PC-9 (cell line): ENCODE measurements at regions not wholly inside any gene's neighbourhood (a gene's known extent, or its start where the extent isn't known, plus 50 kb on each side); places are given as distances from the start of the nearest gene placed in this dataset.

Experiments
- BruUV-seq: library from RNA; stranded (reverse); fragments of 400-500 nt; replicated peaks from 2 replicates; lab custom pipeline; 2021; lab: Mats Ljungman, UMichigan
- CTCF ChIA-PET: fragments of 300-600 bp; sonication (Branson Sonifier 250); formaldehyde crosslinking; loops from one replicate; lab custom pipeline; 2022; ENCODE audit warnings: antibody characterized with exemption; lab: Charles Lee
- POLR2A ChIA-PET: fragments of 300-600 bp; sonication (Branson Sonifier 250); formaldehyde crosslinking; loops from one replicate; lab custom pipeline; 2022; ENCODE audit warnings: antibody characterized with exemption; ENCODE audit not compliant: unreplicated experiment; lab: Charles Lee
- DNase-seq, 2 experiments: peaks; one replicate each; pipeline versions ENCODE4 v3.0.0 to v3.0.0-alpha.2; 2015 to 2022; ENCODE audit warnings: mixed read lengths in 1 of 2
- H2AFZ ChIP-seq: fragments of 200-600 bp; sonication (generic); 2 replicates; pipeline ENCODE4 v1.8.1; 2017; ENCODE audit warnings: antibody characterized with exemption
- H3F3A ChIP-seq: fragments of 200-600 bp; sonication (generic); 2 replicates; pipeline ENCODE4 v1.8.1; 2017; ENCODE audit warnings: antibody characterized with exemption, mild to moderate bottlenecking, low read depth; ENCODE audit not compliant: insufficient read depth
- H3K27ac ChIP-seq: fragments of 200-600 bp; sonication (generic); 2 replicates; pipeline ENCODE4 v1.6.1; 2016; ENCODE audit warnings: mixed run types
- H3K27me3 ChIP-seq: fragments of 200-600 bp; sonication (generic); 2 replicates; pipeline ENCODE4 v1.6.1; 2016; ENCODE audit warnings: low read depth, mixed run types; ENCODE audit not compliant: insufficient read depth
- H3K36me3 ChIP-seq: fragments of 200-600 bp; sonication (generic); 2 replicates; pipeline ENCODE4 v1.6.1; 2016; ENCODE audit warnings: low read depth, mixed run types
- H3K4me1 ChIP-seq: fragments of 200-600 bp; sonication (generic); replicated peaks from 2 replicates; pipeline ENCODE4 v1.6.1; 2016; ENCODE audit warnings: mixed run types; ENCODE audit not compliant: insufficient read depth
- H3K4me2 ChIP-seq: fragments of 200-600 bp; sonication (generic); 2 replicates; pipeline ENCODE4 v1.6.1; 2017; ENCODE audit warnings: mixed run types
- H3K4me3 ChIP-seq: fragments of 200-600 bp; sonication (generic); 2 replicates; pipeline ENCODE4 v1.6.1; 2016; ENCODE audit warnings: mixed run types
- H3K79me2 ChIP-seq: fragments of 200-600 bp; sonication (generic); 2 replicates; pipeline ENCODE4 v1.6.1; 2017; ENCODE audit warnings: low read depth, mixed run types
- H3K9me2 ChIP-seq: fragments of 200-600 bp; sonication (generic); 2 replicates; pipeline ENCODE4 v1.8.1; 2017; ENCODE audit warnings: mild to moderate bottlenecking; ENCODE audit not compliant: insufficient read depth
- H3K9me3 ChIP-seq: fragments of 200-600 bp; sonication (generic); 2 replicates; pipeline ENCODE4 v1.8.1; 2016; ENCODE audit warnings: low read depth; ENCODE audit not compliant: insufficient read depth
- H4K20me1 ChIP-seq: fragments of 200-600 bp; sonication (generic); 2 replicates; pipeline ENCODE4 v1.8.1; 2017; ENCODE audit not compliant: insufficient read depth
- CTCF ChIP-seq: fragments of 200-600 bp; sonication (generic); conservative IDR thresholded peaks from 2 replicates; pipeline ENCODE4 v1.6.1; 2017; ENCODE audit warnings: mixed run types, antibody characterized with exemption, mild to moderate bottlenecking, moderate library complexity
- EZH2 ChIP-seq: fragments of 200-600 bp; sonication (generic); IDR thresholded peaks from 2 replicates; pipeline ENCODE4 v1.8.0; 2017; ENCODE audit warnings: antibody characterized with exemption, low read depth
- intact Hi-C: fragments of 100-400 bp; cut with micrococcal nuclease; formaldehyde crosslinking; loops from one replicate; pipeline ENCODE4 v1.10.0; 2022; ENCODE audit not compliant: unreplicated experiment

DNA sequence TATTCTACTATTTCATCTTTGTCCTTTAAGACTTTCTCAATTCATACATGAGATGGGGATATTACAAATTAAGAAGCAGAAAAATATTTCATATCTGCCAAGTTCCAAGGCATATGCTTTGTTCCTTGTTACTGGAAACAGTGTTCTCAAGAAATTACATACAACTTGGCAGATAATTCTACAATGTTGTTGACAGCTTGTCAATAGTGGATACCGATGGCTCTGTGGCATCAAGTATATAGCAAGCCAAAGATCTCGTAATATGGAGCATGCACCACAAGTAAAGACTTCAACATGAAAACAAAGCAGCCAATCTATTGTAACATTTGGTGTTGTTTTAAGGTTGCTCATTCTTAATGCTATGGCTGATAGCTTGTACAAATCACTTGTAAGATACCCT lies 598.2 kb upstream of the KLHL29 start:
- Histone ChIP-seq H3K79me2 (no peaks in the 10 kb centered on the region), H3K36me3 (no peaks in the 10 kb centered on the region), H3K27ac (no peak overlapping the region), H3K27me3 (no peaks in the 10 kb centered on the region), H3K9me2 (no peaks in the 10 kb centered on the region), H3K4me3 (no peak overlapping the region), H2AFZ (no peak overlapping the region), H3K4me1 (no peaks in the 10 kb centered on the region), H3K9me3 (no peaks in the 10 kb centered on the region), H3F3A (no peaks in the 10 kb centered on the region), H3K4me2 (no peak overlapping the region), H4K20me1 (no peaks in the 10 kb centered on the region)
- CTCF ChIA-PET: no interaction called here
- BruUV-seq: no TSS peak
- intact Hi-C loops: no loop called here
- DNase-seq: no peak
- no peak for TF ChIP-seq EZH2
- TF ChIP-seq CTCF: no peak
- POLR2A ChIA-PET: no interaction called here

GRCh38 chr2:22787745-22788144 lies 597.2 kb upstream of the KLHL29 start:
- Histone ChIP-seq H3K4me3 (no peak overlapping the region), H3K27me3 (no peaks in the 10 kb centered on the region), H2AFZ (no peak overlapping the region), H3K36me3 (no peaks in the 10 kb centered on the region), H3K4me2 (no peak overlapping the region), H3K9me3 (no peaks in the 10 kb centered on the region), H3F3A (no peaks in the 10 kb centered on the region), H3K4me1 (no peaks in the 10 kb centered on the region), H4K20me1 (no peaks in the 10 kb centered on the region), H3K27ac (no peak overlapping the region), H3K79me2 (no peaks in the 10 kb centered on the region), H3K9me2 (no peaks in the 10 kb centered on the region)
- BruUV-seq: no TSS peak
- DNase-seq: no peak
- CTCF ChIA-PET: no interaction called here
- intact Hi-C loops: no loop called here
- no peak for TF ChIP-seq EZH2
- no peak for TF ChIP-seq CTCF
- POLR2A ChIA-PET: no interaction called here

DNA sequence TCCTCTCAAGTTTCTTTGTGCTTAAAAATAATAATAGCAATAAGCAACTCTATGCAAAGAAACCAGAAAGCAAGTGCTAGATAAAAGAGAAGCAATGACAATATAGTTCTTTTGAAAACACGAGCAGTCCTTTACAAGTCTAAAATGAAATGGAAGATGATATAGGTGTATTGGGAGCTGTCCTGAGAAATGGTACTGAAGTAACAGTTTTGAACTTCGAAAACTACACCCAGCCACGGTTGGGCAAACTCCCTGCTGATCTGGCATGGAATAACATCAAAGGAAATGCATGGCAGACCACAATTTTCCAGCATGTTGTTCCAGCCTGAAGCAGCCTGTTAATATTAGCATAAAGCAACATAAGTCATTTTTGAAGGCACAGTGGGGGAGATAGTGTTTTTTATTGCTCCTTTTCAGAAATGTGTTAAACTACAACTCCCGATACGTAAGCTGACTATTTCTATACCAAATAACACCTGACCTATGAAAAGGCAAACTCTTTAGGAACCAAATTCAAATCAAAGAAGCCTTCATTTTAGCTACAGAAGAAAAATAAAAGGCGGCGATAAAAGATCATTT lies 596.1 kb upstream of the KLHL29 start:
- H3F3A ChIP-seq: no peaks in the 10 kb centered on the region
- no peaks in the 10 kb centered on the region for H3K4me1 ChIP-seq
- ChIA-PET CTCF (no interaction called here), POLR2A (no interaction called here)
- intact Hi-C loops: no loop called here
- H3K4me3 ChIP-seq: no peak overlapping the region
- TF ChIP-seq EZH2 (no peak), CTCF (no peak)
- H3K9me2 ChIP-seq: no peaks in the 10 kb centered on the region; the same call in 1 of the 2 replicates
- no peak overlapping the region for H2AFZ ChIP-seq
- no peaks in the 10 kb centered on the region for H4K20me1 ChIP-seq
- H3K36me3 ChIP-seq: no peaks in the 10 kb centered on the region
- H3K79me2 ChIP-seq: no peaks in the 10 kb centered on the region
- no peak for DNase-seq
- no peaks in the 10 kb centered on the region for H3K27me3 ChIP-seq
- no peaks in the 10 kb centered on the region for H3K9me3 ChIP-seq
- no TSS peak for BruUV-seq
- H3K27ac ChIP-seq: no peak overlapping the region
- H3K4me2 ChIP-seq: no peak overlapping the region
